ENCODE measurements at regions not wholly inside any gene's neighbourhood (a gene's known extent, or its start where the extent isn't known, plus 50 kb on each side); places are given as distances from the start of the nearest gene placed in this dataset.

- no peak for ATAC-seq (ENCODE audit: low read depth)
- no peak overlapping the region for H3K27ac ChIP-seq (ENCODE audit: low read length in 2 of 2)
- H3K36me3 ChIP-seq (replicated peaks in 1 of 2; ENCODE audit: control extremely low read depth in 1 of 2, control insufficient read depth in 1 of 2, extremely low read depth in 1 of 2, insufficient read depth in 2 of 2, low read length in 1 of 2), result no peaks in the 10 kb centered on the region
- no peak overlapping the region for H3K4me2 ChIP-seq (replicated peaks; ENCODE audit: low read depth, low read length, poor library complexity, severe bottlenecking)
- H3K27me3 ChIP-seq (replicated peaks in 1 of 4; ENCODE audit: control extremely low read depth in 1 of 4, control insufficient read depth in 3 of 4, insufficient read depth in 4 of 4, low read length in 3 of 4), result no peaks in the 10 kb centered on the region
- H4K20me1 ChIP-seq (ENCODE audit: control insufficient read depth, insufficient read depth, low read length, poor library complexity, severe bottlenecking), result no peaks in the 10 kb centered on the region
- no peak overlapping the region for H3K27ac Mint-ChIP-seq
- intact Hi-C loops (cut with micrococcal nuclease), result no loop called here
- H3K9me3 Mint-ChIP-seq (ENCODE audit: insufficient read depth), result peaks cover 1% of the 10 kb centered on the region
- no peak overlapping the region for H2AFZ ChIP-seq (ENCODE audit: insufficient read depth, low read depth, low read length, poor library complexity, severe bottlenecking)
- POLR2A ChIA-PET, result no interaction called here
- DNase-seq, result no peak
- no peaks in the 10 kb centered on the region for H3K4me1 Mint-ChIP-seq
- no peak for TF ChIP-seq CTCF (IDR thresholded peaks at IDR 0.05)
- no peak for TF ChIP-seq EZH2 (IDR thresholded peaks at IDR 0.05; ENCODE audit: borderline replicate concordance, insufficient read depth, low read depth, low read length, poor library complexity, severe bottlenecking)
- H3K27me3 Mint-ChIP-seq, result no peaks in the 10 kb centered on the region
- H3K4me1 ChIP-seq (ENCODE audit: control insufficient read depth in 2 of 2, insufficient read depth in 2 of 2, low read length in 2 of 2), result no peaks in the 10 kb centered on the region
- H3K4me3 Mint-ChIP-seq, result no peak overlapping the region
- no peak overlapping the region for H3K4me3 ChIP-seq (ENCODE audit: control extremely low read depth in 1 of 5, extremely low read depth in 1 of 5, insufficient read depth in 1 of 5, low read depth in 2 of 5, low read length in 4 of 5)
- H3K9ac ChIP-seq (ENCODE audit: low read length), result no peak overlapping the region
- no peaks in the 10 kb centered on the region for H3K9me3 ChIP-seq (ENCODE audit: control extremely low read depth in 1 of 3, control insufficient read depth in 2 of 3, insufficient read depth in 1 of 3, low read length in 2 of 3)
- CTCF ChIA-PET, result no interaction called here
- H3K79me2 ChIP-seq (ENCODE audit: control insufficient read depth, insufficient read depth, low read length), result no peaks in the 10 kb centered on the region
Measured at GRCh38 chr4:129821963-129822362, 726.0 kb downstream of the C4orf33 start.

- Histone ChIP-seq H3K4me3 (ENCODE audit: control extremely low read depth in 1 of 5, extremely low read depth in 1 of 5, insufficient read depth in 1 of 5, low read depth in 2 of 5, low read length in 4 of 5) (no peak overlapping the region), H3K27me3 (replicated peaks in 1 of 4; ENCODE audit: control extremely low read depth in 1 of 4, control insufficient read depth in 3 of 4, insufficient read depth in 4 of 4, low read length in 3 of 4) (no peaks in the 10 kb centered on the region), H3K4me2 (replicated peaks; ENCODE audit: low read depth, low read length, poor library complexity, severe bottlenecking) (no peak overlapping the region), H3K27ac (ENCODE audit: low read length in 2 of 2) (no peak overlapping the region), H3K4me1 (ENCODE audit: control insufficient read depth in 2 of 2, insufficient read depth in 2 of 2, low read length in 2 of 2) (no peaks in the 10 kb centered on the region), H3K79me2 (ENCODE audit: control insufficient read depth, insufficient read depth, low read length) (no peaks in the 10 kb centered on the region), H3K9me3 (ENCODE audit: control extremely low read depth in 1 of 3, control insufficient read depth in 2 of 3, insufficient read depth in 1 of 3, low read length in 2 of 3) (no peaks in the 10 kb centered on the region), H4K20me1 (ENCODE audit: control insufficient read depth, insufficient read depth, low read length, poor library complexity, severe bottlenecking) (no peaks in the 10 kb centered on the region), H3K36me3 (replicated peaks in 1 of 2; ENCODE audit: control extremely low read depth in 1 of 2, control insufficient read depth in 1 of 2, extremely low read depth in 1 of 2, insufficient read depth in 2 of 2, low read length in 1 of 2) (no peaks in the 10 kb centered on the region), H2AFZ (ENCODE audit: insufficient read depth, low read depth, low read length, poor library complexity, severe bottlenecking) (no peak overlapping the region), H3K9ac (ENCODE audit: low read length) (no peak overlapping the region)
- no peak for ATAC-seq (ENCODE audit: low read depth)
- Mint-ChIP-seq H3K27me3 (no peaks in the 10 kb centered on the region), H3K4me1 (no peaks in the 10 kb centered on the region), H3K9me3 (ENCODE audit: insufficient read depth) (peaks cover 1% of the 10 kb centered on the region), H3K27ac (no peak overlapping the region), H3K4me3 (no peak overlapping the region)
- CTCF ChIA-PET, result no interaction called here
- 100% methylated on average over 1 of the region's 2 CpGs for WGBS (ENCODE audit: insufficient coverage)
- no peak for TF ChIP-seq EZH2 (IDR thresholded peaks at IDR 0.05; ENCODE audit: borderline replicate concordance, insufficient read depth, low read depth, low read length, poor library complexity, severe bottlenecking)
- TF ChIP-seq CTCF (IDR thresholded peaks at IDR 0.05), result no peak
- intact Hi-C loops (cut with micrococcal nuclease), result no loop called here
- POLR2A ChIA-PET, result no interaction called here
- no peak for DNase-seq
Measured at GRCh38 chr4:129822701-129823100, 726.7 kb downstream of the C4orf33 start.

Data from B cell (primary cell).